ENCODE measurements at regions not wholly inside any gene's neighbourhood (a gene's known extent, or its start where the extent isn't known, plus 50 kb on each side); places are given as distances from the start of the nearest gene placed in this dataset.

GRCh38 chr9:18397076-18397475, 76.9 kb upstream of the ADAMTSL1 start:
- H3K4me3 ChIP-seq (ENCODE audit: low read depth, low read length) = no peak overlapping the region
- TF ChIP-seq CTCF (IDR thresholded peaks at IDR 0.05; ENCODE audit: control insufficient read depth, extremely low read depth, insufficient read depth) = no peak
- no peak for DNase-seq (ENCODE audit: low read depth)

- no peak for TF ChIP-seq CTCF (IDR thresholded peaks at IDR 0.05; ENCODE audit: control insufficient read depth, extremely low read depth, insufficient read depth)
- DNase-seq (ENCODE audit: low read depth) = no peak
Measured at GRCh38 chr9:18398038-18398437, 75.9 kb upstream of the ADAMTSL1 start.

GRCh38 chr9:18404434-18405029, 69.4 kb upstream of the ADAMTSL1 start:
- no peak for TF ChIP-seq CTCF (IDR thresholded peaks at IDR 0.05; ENCODE audit: control insufficient read depth, extremely low read depth, insufficient read depth)
- no peak for DNase-seq (ENCODE audit: low read depth)
- H3K4me3 ChIP-seq (ENCODE audit: low read depth, low read length) = no peak overlapping the region

More at GRCh38 chr9:18398038-18398437, 75.9 kb upstream of the ADAMTSL1 start:
- no peak overlapping the region for H3K4me3 ChIP-seq (ENCODE audit: low read depth, low read length)

- no peak for TF ChIP-seq CTCF (IDR thresholded peaks at IDR 0.05; ENCODE audit: control insufficient read depth, extremely low read depth, insufficient read depth)
- DNase-seq (ENCODE audit: low read depth) = no peak
- no peak overlapping the region for H3K4me3 ChIP-seq (ENCODE audit: low read depth, low read length)
Measured at GRCh38 chr9:18405240-18405639, 68.7 kb upstream of the ADAMTSL1 start.

GRCh38 chr9:18410983-18411382, 63.0 kb upstream of the ADAMTSL1 start:
- no peak for DNase-seq (ENCODE audit: low read depth)
- H3K4me3 ChIP-seq (ENCODE audit: low read depth, low read length) = no peak overlapping the region
- TF ChIP-seq CTCF (IDR thresholded peaks at IDR 0.05; ENCODE audit: control insufficient read depth, extremely low read depth, insufficient read depth) = no peak

- no peak for DNase-seq (ENCODE audit: low read depth)
- no peak overlapping the region for H3K4me3 ChIP-seq (ENCODE audit: low read depth, low read length)
- TF ChIP-seq CTCF (IDR thresholded peaks at IDR 0.05; ENCODE audit: control insufficient read depth, extremely low read depth, insufficient read depth) = no peak
Measured at GRCh38 chr9:18421391-18421790, 52.6 kb upstream of the ADAMTSL1 start.

All from LNCaP clone FGC (cell line).